ENCODE measurements at regions not wholly inside any gene's neighbourhood (a gene's known extent, or its start where the extent isn't known, plus 50 kb on each side); places are given as distances from the start of the nearest gene placed in this dataset.
"Not testable (repeated sequence)": the region's sequence is repeated elsewhere in the genome, so short reads cannot be mapped to it uniquely, and the experiment has no call there.

DNA sequence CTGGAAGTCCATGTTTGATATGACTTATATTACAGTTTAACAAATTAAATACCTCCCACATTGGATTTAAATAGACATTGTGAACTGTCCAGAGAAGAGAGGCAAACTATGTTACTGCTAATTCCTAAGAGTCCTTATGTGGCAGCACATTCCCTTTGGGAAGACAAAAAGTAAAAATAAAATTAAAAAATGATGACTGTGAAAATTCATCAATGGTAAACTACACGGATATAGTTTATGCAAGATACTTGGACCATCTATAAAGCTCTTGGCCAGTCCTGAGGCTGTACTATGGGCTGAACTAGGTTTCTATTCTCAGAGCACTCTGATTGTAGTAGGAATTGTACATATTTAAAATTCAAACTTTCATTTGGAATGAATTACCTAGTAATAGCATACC, 206.4 kb downstream of the LRRK2 start:
- no peak overlapping the region for H3K4me3 ChIP-seq (ENCODE audit: low read depth, low read length)

DNA sequence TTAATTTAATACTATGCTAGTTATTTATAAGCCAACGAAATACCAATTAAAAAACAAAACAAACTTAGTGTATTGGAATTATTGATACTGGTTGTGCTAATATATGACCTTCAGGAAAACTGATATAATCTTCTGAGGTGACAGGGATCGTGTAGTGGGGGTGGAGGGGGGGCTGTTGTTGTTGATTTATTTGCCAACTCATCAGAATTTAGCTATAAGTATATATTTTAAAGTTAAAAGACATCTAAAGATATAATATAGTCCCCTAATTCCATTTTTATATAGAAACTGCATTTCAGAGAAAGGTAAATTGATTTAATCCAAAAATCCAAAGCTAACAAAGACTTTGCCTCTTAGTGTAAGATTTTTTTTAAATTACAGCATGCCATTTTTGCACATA, 210.5 kb downstream of the LRRK2 start:
- TF ChIP-seq, protein P1, sequence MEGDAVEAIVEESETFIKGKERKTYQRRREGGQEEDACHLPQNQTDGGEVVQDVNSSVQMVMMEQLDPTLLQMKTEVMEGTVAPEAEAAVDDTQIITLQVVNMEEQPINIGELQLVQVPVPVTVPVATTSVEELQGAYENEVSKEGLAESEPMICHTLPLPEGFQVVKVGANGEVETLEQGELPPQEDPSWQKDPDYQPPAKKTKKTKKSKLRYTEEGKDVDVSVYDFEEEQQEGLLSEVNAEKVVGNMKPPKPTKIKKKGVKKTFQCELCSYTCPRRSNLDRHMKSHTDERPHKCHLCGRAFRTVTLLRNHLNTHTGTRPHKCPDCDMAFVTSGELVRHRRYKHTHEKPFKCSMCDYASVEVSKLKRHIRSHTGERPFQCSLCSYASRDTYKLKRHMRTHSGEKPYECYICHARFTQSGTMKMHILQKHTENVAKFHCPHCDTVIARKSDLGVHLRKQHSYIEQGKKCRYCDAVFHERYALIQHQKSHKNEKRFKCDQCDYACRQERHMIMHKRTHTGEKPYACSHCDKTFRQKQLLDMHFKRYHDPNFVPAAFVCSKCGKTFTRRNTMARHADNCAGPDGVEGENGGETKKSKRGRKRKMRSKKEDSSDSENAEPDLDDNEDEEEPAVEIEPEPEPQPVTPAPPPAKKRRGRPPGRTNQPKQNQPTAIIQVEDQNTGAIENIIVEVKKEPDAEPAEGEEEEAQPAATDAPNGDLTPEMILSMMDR (conservative IDR thresholded peaks at IDR 0.05; ENCODE audit: low read depth, low read length), result no peak

More for the DNA sequence above, 206.4 kb downstream of the LRRK2 start:
- TF ChIP-seq, protein P1 (conservative IDR thresholded peaks at IDR 0.05; ENCODE audit: low read depth, low read length), result no peak
- DNase-seq (ENCODE audit: low read depth), result no peak

DNA sequence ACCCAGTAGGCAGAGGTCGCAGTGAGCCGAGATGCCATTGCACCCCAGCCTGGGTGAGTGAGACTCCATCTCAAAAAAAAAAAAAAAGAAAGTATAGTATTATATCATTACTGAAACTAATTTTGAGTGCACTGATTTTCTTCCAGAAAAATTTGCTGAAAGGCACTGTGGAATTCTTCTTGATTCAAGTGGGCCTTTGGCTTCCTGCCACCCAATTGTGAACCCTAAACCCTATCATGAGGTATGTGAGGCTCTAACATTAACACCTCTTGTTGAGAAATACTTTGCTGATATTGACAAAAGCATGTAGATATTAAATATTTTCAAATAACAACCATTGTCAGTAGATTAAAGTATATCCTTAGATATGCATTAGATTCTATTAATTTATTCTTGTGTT, 211.2 kb downstream of the LRRK2 start:
- TF ChIP-seq, protein P1 (conservative IDR thresholded peaks at IDR 0.05; ENCODE audit: low read depth, low read length), result no peak
- no peak for DNase-seq (ENCODE audit: low read depth)
- H3K4me3 ChIP-seq (ENCODE audit: low read depth, low read length), result no peak overlapping the region

More for the DNA sequence above, 210.5 kb downstream of the LRRK2 start:
- no peak for DNase-seq (ENCODE audit: low read depth)
- H3K4me3 ChIP-seq (ENCODE audit: low read depth, low read length), result no peak overlapping the region

DNA sequence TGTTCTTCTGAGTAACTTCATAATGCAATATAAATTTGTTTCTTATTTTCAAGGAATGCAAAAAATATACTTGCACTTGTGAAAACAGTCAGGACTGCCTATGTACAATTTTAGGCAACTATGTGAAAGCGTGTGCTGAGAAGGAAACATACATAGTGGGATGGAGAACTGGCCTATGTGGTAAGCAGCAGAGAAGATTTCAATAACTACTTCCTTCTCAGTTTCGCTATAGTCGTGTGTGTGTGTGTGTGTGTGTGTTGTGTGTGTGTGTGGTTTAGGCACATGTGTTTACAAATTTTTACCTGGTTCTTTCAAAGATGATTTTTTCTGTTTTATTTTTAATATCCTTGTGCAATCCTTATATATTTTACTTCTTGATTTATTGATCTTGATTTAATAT, 211.8 kb downstream of the LRRK2 start:
- no peak overlapping the region for H3K4me3 ChIP-seq (ENCODE audit: low read depth, low read length)
- DNase-seq (ENCODE audit: low read depth), result no peak
- TF ChIP-seq, protein P1 (conservative IDR thresholded peaks at IDR 0.05; ENCODE audit: low read depth, low read length), result no peak

DNA sequence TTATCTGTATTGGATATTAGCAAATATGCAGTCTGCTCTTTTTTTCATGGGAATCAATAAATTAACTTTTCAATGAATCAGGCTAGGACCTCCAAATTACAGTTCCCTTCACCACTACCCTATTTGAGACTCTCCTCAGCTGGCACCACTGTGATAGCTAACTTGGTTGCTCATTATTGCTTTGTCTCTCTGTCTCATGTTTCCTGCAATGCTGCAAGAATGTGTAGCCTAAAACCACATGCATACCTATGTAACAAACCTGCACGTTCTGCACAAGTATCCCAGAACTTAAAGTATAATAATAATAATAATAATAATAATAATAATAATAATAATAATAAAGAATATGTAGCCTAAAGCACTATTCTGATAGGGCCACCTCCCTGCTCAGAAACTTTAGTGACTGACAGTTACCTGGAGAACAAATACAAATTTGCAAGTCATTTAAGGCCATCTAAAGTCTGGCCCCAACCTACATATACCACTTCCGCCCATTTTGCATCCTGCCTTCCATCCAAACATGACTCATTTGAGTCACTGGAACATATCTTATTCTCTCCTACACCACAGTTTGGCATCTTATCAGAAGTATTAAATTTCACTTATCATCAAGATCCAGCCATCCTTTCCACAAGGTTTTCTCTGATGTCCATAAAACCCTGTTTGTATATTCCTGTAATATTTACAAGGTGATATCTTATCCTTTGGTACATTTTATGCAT, 215.1 kb downstream of the LRRK2 start:
- H3K4me3 ChIP-seq (ENCODE audit: low read depth, low read length), result no peak overlapping the region
- TF ChIP-seq, protein P1 (conservative IDR thresholded peaks at IDR 0.05; ENCODE audit: low read depth, low read length), result no peak
- DNase-seq (ENCODE audit: low read depth), result no peak

DNA sequence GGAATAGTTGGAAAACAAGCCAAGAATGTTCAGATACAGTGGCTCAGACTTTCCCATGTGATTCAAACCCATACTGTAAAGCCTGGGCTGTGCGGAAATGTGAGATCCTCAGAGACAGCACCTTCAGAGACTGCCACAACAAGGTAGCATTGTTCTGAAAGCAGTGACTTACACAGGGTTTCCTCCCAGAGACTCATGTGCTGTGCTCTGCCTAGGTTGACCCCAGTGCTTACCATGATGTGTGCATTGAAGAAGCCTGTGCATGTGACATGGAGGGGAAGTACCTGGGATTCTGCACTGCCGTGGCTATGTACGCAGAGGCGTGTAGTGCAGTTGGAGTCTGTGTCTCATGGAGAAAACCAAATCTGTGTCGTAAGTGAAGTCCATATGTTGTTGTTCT, 219.4 kb downstream of the LRRK2 start:
- H3K4me3 ChIP-seq (ENCODE audit: low read depth, low read length), result no peak overlapping the region
- TF ChIP-seq, protein P1 (conservative IDR thresholded peaks at IDR 0.05; ENCODE audit: low read depth, low read length), result no peak
- no peak for DNase-seq (ENCODE audit: low read depth)

DNA sequence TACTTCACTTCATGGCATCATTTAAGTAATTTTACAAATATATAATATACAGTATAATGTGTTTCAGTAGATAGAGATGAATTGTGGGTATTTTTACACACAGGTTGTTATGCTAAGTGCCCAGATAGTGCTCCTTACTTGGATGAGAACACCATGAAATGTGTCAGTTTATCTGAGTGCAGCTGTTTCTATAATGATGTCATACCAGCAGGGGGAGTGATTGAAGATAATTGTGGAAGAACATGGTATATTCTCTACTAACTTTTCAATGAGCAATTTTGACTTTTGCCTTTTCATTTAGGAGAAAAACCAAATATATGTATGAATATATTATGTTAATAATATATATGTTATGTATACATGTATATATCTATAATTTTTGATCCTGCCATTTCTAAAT, 221.6 kb downstream of the LRRK2 start:
- TF ChIP-seq, protein P1 (conservative IDR thresholded peaks at IDR 0.05; ENCODE audit: low read depth, low read length), result no peak
- peak; percentile 8 for DNase-seq (ENCODE audit: low read depth)
- H3K4me3 ChIP-seq (ENCODE audit: low read depth, low read length), result no peak overlapping the region

DNA sequence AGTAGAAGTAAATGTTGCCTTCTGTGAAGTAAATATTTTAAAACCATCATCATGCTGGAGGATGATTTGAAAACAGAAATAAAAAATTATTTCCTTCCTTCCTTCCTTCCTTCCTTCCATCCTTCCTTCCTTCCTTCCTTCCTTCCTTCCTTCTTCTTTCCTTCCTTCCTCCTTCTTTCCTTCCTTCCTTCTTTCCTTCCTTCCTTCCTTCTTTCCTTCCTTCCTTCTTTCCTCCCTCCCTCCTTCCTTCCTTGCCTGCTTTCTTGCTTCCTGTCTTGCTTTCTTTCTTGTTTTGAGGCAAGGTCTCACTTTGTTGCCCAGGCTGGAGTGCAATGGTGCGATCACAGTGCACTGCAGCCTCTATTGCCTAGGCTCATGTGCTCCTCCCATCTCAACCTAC, 223.7 kb downstream of the LRRK2 start:
- DNase-seq (ENCODE audit: low read depth), result not testable (repeated sequence)

More for the DNA sequence above, 223.7 kb downstream of the LRRK2 start:
- not testable (repeated sequence) for H3K4me3 ChIP-seq (ENCODE audit: low read depth, low read length)
